IMR-90 (cell line): ENCODE measurements at regions not wholly inside any gene's neighbourhood (a gene's known extent, or its start where the extent isn't known, plus 50 kb on each side); places are given as distances from the start of the nearest gene placed in this dataset.

Experiments used
- ATAC-seq: fragments of 200-7000 bp; cut with Tn5 transposase; 2 replicates; pipeline ENCODE4 v1.9.1; 2020; ENCODE audit warnings: low read depth, mild to moderate bottlenecking, moderate library complexity
- BruUV-seq: library from RNA; stranded (reverse); fragments of 400-500 nt; replicated peaks from 2 replicates; lab custom pipeline; 2021; lab: Mats Ljungman, UMichigan
- CTCF ChIA-PET: fragments of 300-600 bp; formaldehyde crosslinking; extraction: SDS; loops from one replicate; lab custom pipeline; 2021; ENCODE audit warnings: antibody characterized with exemption; lab: Yijun Ruan, JAX
- POLR2A ChIA-PET: fragments of 300-600 bp; sonication (Branson Sonifier 250); formaldehyde crosslinking; loops from one replicate; lab custom pipeline; 2022; ENCODE audit warnings: antibody characterized with exemption; ENCODE audit not compliant: unreplicated experiment; lab: Charles Lee
- DNase-seq: peaks from one replicate; pipeline ENCODE4 v3.0.0; 2013
- H2AFZ ChIP-seq: replicated peaks from 2 replicates; pipeline ENCODE3; 2013; ENCODE audit warnings: low read length, mild to moderate bottlenecking; ENCODE audit not compliant: poor library complexity
- H2AK5ac ChIP-seq: 2 replicates; pipeline ENCODE4 v1.6.1; 2013; ENCODE audit warnings: low read depth, low read length, inconsistent platforms
- H2AK9ac ChIP-seq: replicated peaks from 2 replicates; pipeline ENCODE3; 2013; ENCODE audit warnings: mild to moderate bottlenecking, low read depth, low read length, moderate library complexity; ENCODE audit not compliant: poor library complexity
- H2BK120ac ChIP-seq: 2 replicates; pipeline ENCODE4 v1.6.1; 2013; ENCODE audit warnings: low read depth, low read length, inconsistent platforms
- H2BK15ac ChIP-seq: 3 replicates; pipeline ENCODE4 v1.6.1; 2013; ENCODE audit warnings: low read depth, low read length, inconsistent platforms
- H2BK20ac ChIP-seq: 2 replicates; pipeline ENCODE4 v1.6.1; 2013; ENCODE audit warnings: low read depth, mild to moderate bottlenecking, inconsistent platforms, low read length, moderate library complexity
- H2BK5ac ChIP-seq: 2 replicates; pipeline ENCODE4 v1.6.1; 2013; ENCODE audit warnings: mild to moderate bottlenecking, low read depth, low read length, inconsistent platforms; ENCODE audit not compliant: poor library complexity, severe bottlenecking
- H3K14ac ChIP-seq: replicated peaks from 2 replicates; pipeline ENCODE4 v1.6.1; 2013; ENCODE audit warnings: low read depth, low read length, inconsistent platforms
- H3K18ac ChIP-seq: 2 replicates; pipeline ENCODE4 v1.6.1; 2013; ENCODE audit warnings: low read depth, low read length, control low read depth
- H3K23ac ChIP-seq: 2 replicates; pipeline ENCODE4 v1.6.1; 2013; ENCODE audit warnings: low read depth, low read length, inconsistent platforms
- H3K27ac ChIP-seq: 2 replicates; pipeline ENCODE4 v1.5.1; 2013; ENCODE audit warnings: mild to moderate bottlenecking, control low read depth, low read length; ENCODE audit not compliant: insufficient read depth
- H3K27me3 ChIP-seq: 2 replicates; pipeline ENCODE4 v1.6.1; 2013; ENCODE audit warnings: low read length; ENCODE audit not compliant: control insufficient read depth, insufficient read depth
- H3K36me3 ChIP-seq: 2 replicates; pipeline ENCODE4 v1.6.1; 2013; ENCODE audit warnings: low read length, mixed read lengths; ENCODE audit not compliant: control insufficient read depth, insufficient read depth
- H3K4ac ChIP-seq: 2 replicates; pipeline ENCODE4 v1.6.1; 2013; ENCODE audit warnings: low read depth, low read length, inconsistent platforms
- H3K4me1 ChIP-seq: 2 replicates; pipeline ENCODE4 v1.6.1; 2013; ENCODE audit warnings: low read length, mixed read lengths; ENCODE audit not compliant: control insufficient read depth, insufficient read depth
- H3K4me2 ChIP-seq: 2 replicates; pipeline ENCODE4 v1.6.1; 2013; ENCODE audit warnings: low read depth, mild to moderate bottlenecking, control low read depth, low read length, moderate library complexity
- H3K4me3 ChIP-seq: 2 replicates; pipeline ENCODE4 v1.5.1; 2013; ENCODE audit warnings: low read depth, mild to moderate bottlenecking, control low read depth, low read length, moderate library complexity; ENCODE audit not compliant: insufficient read depth
- H3K56ac ChIP-seq: 2 replicates; pipeline ENCODE4 v1.6.1; 2013; ENCODE audit warnings: low read length, inconsistent platforms; ENCODE audit not compliant: insufficient read depth; ENCODE audit errors: extremely low read depth
- H3K79me1 ChIP-seq, 2 experiments: 2 replicates each; pipeline ENCODE4 v1.6.1; 2013; ENCODE audit warnings: low read length in 2 of 2, inconsistent platforms in 1 of 2, low read depth in 1 of 2
- H3K9ac ChIP-seq: 2 replicates; pipeline ENCODE4 v1.6.1; 2013; ENCODE audit warnings: low read depth, low read length, control low read depth
- H3K9me1 ChIP-seq: 2 replicates; pipeline ENCODE4 v1.6.1; 2013; ENCODE audit warnings: low read length, inconsistent platforms; ENCODE audit not compliant: insufficient read depth
- H3K9me3 ChIP-seq: 2 replicates; pipeline ENCODE4 v1.6.1; 2013; ENCODE audit warnings: low read length; ENCODE audit not compliant: control insufficient read depth, insufficient read depth
- H4K20me1 ChIP-seq: 2 replicates; pipeline ENCODE4 v1.6.1; 2013; ENCODE audit warnings: low read length, inconsistent platforms; ENCODE audit not compliant: insufficient read depth
- H4K5ac ChIP-seq: 2 replicates; pipeline ENCODE4 v1.6.1; 2013; ENCODE audit warnings: mild to moderate bottlenecking, low read depth, low read length, control low read depth
- H4K8ac ChIP-seq, 2 experiments: 2 replicates each; pipeline ENCODE4 v1.6.1; 2013; ENCODE audit warnings: low read depth in 2 of 2, low read length in 2 of 2, control low read depth in 1 of 2, inconsistent platforms in 1 of 2
- H4K91ac ChIP-seq: 2 replicates; pipeline ENCODE4 v1.6.1; 2013; ENCODE audit warnings: low read depth, low read length, inconsistent platforms; ENCODE audit not compliant: insufficient read depth
- BHLHE40 ChIP-seq: fragments of 150-350 bp; IDR thresholded peaks from 2 replicates; pipeline ENCODE4 v1.6.1; 2016; ENCODE audit warnings: mild to moderate bottlenecking, low read depth, low read length
- CEBPB ChIP-seq: IDR thresholded peaks from 2 replicates; pipeline ENCODE4 v1.6.1; 2012; ENCODE audit warnings: low read depth, low read length, improper control_type of control experiment
- CTCF ChIP-seq: conservative IDR thresholded peaks from 2 replicates; pipeline ENCODE4 v1.5.1; 2012; ENCODE audit warnings: mild to moderate bottlenecking, low read depth, low read length, improper control_type of control experiment
- ELK1 ChIP-seq: fragments of 150-350 bp; IDR thresholded peaks from 2 replicates; pipeline ENCODE4 v1.6.1; 2016; ENCODE audit warnings: low read depth, mild to moderate bottlenecking, low read length, moderate library complexity, borderline replicate concordance
- RAD21 ChIP-seq: IDR thresholded peaks from 2 replicates; pipeline ENCODE4 v1.6.1; 2012; ENCODE audit warnings: low read length, improper control_type of control experiment
- RCOR1 ChIP-seq: IDR thresholded peaks from 2 replicates; pipeline ENCODE4 v1.6.1; 2012; ENCODE audit warnings: mild to moderate bottlenecking, low read length, improper control_type of control experiment; ENCODE audit not compliant: insufficient replicate concordance
- WGBS, 2 experiments: methylation state at CpG; one replicate each; pipeline versions ENCODE4 v1.1.5 to v1.1.7; 2013; ENCODE audit warnings: missing lambda C conversion rate in 2 of 2; ENCODE audit not compliant: insufficient read length in 1 of 2; ENCODE audit errors: extremely low coverage in 2 of 2; 5-methylcytosine and 5-hydroxymethylcytosine counted together
- dilution Hi-C: fragments of 300-500 bp; cut with HindIII; formaldehyde crosslinking; loops from one replicate; pipeline ENCODE4 v1.14.3; 2018; ENCODE audit warnings: low sequenced_read_pairs; ENCODE audit not compliant: unreplicated experiment
- in situ Hi-C: fragments of 300-500 bp; cut with MboI; formaldehyde crosslinking; loops from 3 replicates; pipeline ENCODE4 v1.14.3; 2019; ENCODE audit warnings: low sequenced_read_pairs, inconsistent platforms, mixed read lengths
- intact Hi-C: fragments of 100-400 bp; cut with micrococcal nuclease; formaldehyde crosslinking; loops from 2 replicates; pipeline ENCODE4 v1.10.0; 2022
- TF ChIP-seq, protein P1 (sequence below): fragments of 150-350 bp; IDR thresholded peaks from 2 replicates; pipeline ENCODE4 v1.6.1; 2017; ENCODE audit warnings: mild to moderate bottlenecking, antibody characterized with exemption, low read length, low read depth

DNA sequence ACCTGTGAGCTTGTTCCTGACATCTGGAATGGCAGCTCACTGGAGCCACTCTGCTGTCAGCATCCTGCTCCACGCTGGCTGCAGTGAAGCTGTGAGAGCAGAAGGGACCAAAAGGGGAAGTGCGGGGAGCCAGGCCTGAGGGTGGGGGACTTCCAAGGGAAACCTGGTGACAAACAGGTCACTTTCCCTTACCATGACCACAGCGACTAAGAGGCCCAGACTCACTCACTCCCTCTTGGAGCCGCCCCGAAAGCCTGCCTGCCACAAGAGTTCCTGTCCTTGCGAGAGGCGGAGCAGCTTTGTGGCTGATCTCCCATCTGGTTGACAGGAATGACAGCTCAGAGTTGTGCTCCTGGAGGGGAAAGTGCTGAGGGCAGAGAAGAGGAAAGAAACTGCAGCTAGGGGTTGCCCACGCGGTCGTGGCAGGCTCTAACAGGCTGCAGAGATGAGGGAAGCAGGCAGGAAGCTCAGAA lies 183.8 kb upstream of the NTM start:
- Histone ChIP-seq H3K4ac (no peak overlapping the region), H2AK5ac (no peak overlapping the region), H3K27me3 (peaks cover 11% of the 10 kb centered on the region), H4K91ac (no peak overlapping the region), H3K4me2 (no peak overlapping the region), H4K20me1 (no peaks in the 10 kb centered on the region), H3K79me1 (no peaks in the 10 kb centered on the region), H3K18ac (no peak overlapping the region), H3K9me1 (no peaks in the 10 kb centered on the region; the same call in 1 of the 2 replicates), H3K14ac (no peak overlapping the region), H3K36me3 (no peaks in the 10 kb centered on the region), H2AK9ac (no peak overlapping the region), H3K23ac (no peak overlapping the region), H3K4me1 (no peaks in the 10 kb centered on the region), H2BK20ac (no peak overlapping the region), H2BK15ac (no peak overlapping the region), H2BK120ac (no peak overlapping the region), H4K5ac (no peak overlapping the region), H3K56ac (no peak overlapping the region), H2AFZ (peak overlapping the region; percentile 34), H3K27ac (no peak overlapping the region), H4K8ac (no peak overlapping the region), H3K9me3 (no peaks in the 10 kb centered on the region), H3K9ac (no peak overlapping the region), H3K4me3 (no peak overlapping the region), H2BK5ac (no peak overlapping the region)
- ATAC-seq (peak; percentile 24), DNase-seq (no peak)
- in situ Hi-C loops (no loop called here), dilution Hi-C loops (no loop called here), intact Hi-C loops (no loop called here)
- BruUV-seq = no TSS peak
- CTCF ChIA-PET = no interaction called here
- TF ChIP-seq ELK1 = no peak
- TF ChIP-seq CEBPB = no peak
- TF ChIP-seq, protein P1, sequence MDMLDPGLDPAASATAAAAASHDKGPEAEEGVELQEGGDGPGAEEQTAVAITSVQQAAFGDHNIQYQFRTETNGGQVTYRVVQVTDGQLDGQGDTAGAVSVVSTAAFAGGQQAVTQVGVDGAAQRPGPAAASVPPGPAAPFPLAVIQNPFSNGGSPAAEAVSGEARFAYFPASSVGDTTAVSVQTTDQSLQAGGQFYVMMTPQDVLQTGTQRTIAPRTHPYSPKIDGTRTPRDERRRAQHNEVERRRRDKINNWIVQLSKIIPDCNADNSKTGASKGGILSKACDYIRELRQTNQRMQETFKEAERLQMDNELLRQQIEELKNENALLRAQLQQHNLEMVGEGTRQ = no peak
- no peak for TF ChIP-seq RCOR1
- no peak for TF ChIP-seq CTCF
- no peak for TF ChIP-seq BHLHE40
- no peak for TF ChIP-seq RAD21
- POLR2A ChIA-PET = no interaction called here
- WGBS, 2 experiments = 10% methylated on average over 3 of the region's 10 CpGs; no CpG with 5 or more reads in 1 of the 2 experiments
